ENCODE measurements at regions not wholly inside any gene's neighbourhood (a gene's known extent, or its start where the extent isn't known, plus 50 kb on each side); places are given as distances from the start of the nearest gene placed in this dataset.

- Histone ChIP-seq H3K79me2 (ENCODE audit: control insufficient read depth, insufficient read depth, low read length) (no peaks in the 10 kb centered on the region), H3K4me2 (ENCODE audit: control insufficient read depth, insufficient read depth) (no peak overlapping the region), H3K4me1 (ENCODE audit: control insufficient read depth, insufficient read depth, low read length) (no peaks in the 10 kb centered on the region), H2AFZ (ENCODE audit: control insufficient read depth, low read depth, low read length) (no peak overlapping the region), H3K9ac (ENCODE audit: control insufficient read depth, insufficient read depth, low read length) (no peak overlapping the region), H3K27ac (ENCODE audit: control insufficient read depth, insufficient read depth) (no peak overlapping the region), H4K20me1 (ENCODE audit: control insufficient read depth, insufficient read depth) (no peaks in the 10 kb centered on the region), H3K4me3 (no peak overlapping the region), H3K27me3 (replicated peaks in 1 of 2; ENCODE audit: control insufficient read depth in 2 of 2, insufficient read depth in 2 of 2, low read length in 1 of 2) (no peaks in the 10 kb centered on the region), H3K36me3 (ENCODE audit: control insufficient read depth in 2 of 2, insufficient read depth in 2 of 2, low read length in 1 of 2) (no peaks in the 10 kb centered on the region), H3K9me3 (replicated peaks; ENCODE audit: control insufficient read depth, insufficient read depth, low read length) (peaks cover 2% of the 10 kb centered on the region; the same call in 1 of the 3 replicates)
- intact Hi-C loops (cut with micrococcal nuclease; ENCODE audit: unreplicated experiment) (no loop called here), in situ Hi-C loops (cut with MboI) (loop anchor here (25.0 kb wide), 1 partner anchor 104 kb away; no protein-coding TSS in a partner anchor)
- POLR2A ChIA-PET: no interaction called here
- SMC1A ChIA-PET (ENCODE audit: uncharacterized antibody, unreplicated experiment): no interaction called here
- DNase-seq (ENCODE audit: low read depth, low spot score) (no peak), FAIRE-seq (no peak), ATAC-seq (no peak)
- TF ChIP-seq EED (IDR thresholded peaks at IDR 0.05; ENCODE audit: low read depth) (no peak), HDAC6 (IDR thresholded peaks at IDR 0.05; ENCODE audit: unreplicated experiment) (no peak), SMARCA5 (IDR thresholded peaks at IDR 0.05) (no peak), CREB1 (IDR thresholded peaks at IDR 0.05; ENCODE audit: low read depth) (no peak), TAF1 (IDR thresholded peaks at IDR 0.05; ENCODE audit: borderline replicate concordance, low read depth, low read length) (no peak), BRCA1 (IDR thresholded peaks at IDR 0.05; ENCODE audit: low read depth, low read length) (no peak), HDGF (IDR thresholded peaks at IDR 0.05) (no peak), RBBP5 (conservative IDR thresholded peaks at IDR 0.05) (no peak), ZNF384 (IDR thresholded peaks at IDR 0.05; ENCODE audit: borderline replicate concordance, low read depth, low read length) (no peak), TBL1XR1 (IDR thresholded peaks at IDR 0.05; ENCODE audit: low read depth, low read length) (no peak), HDAC2 (IDR thresholded peaks at IDR 0.05) (no peak), POLR2AphosphoS5 (IDR thresholded peaks at IDR 0.05; ENCODE audit: low read length) (no peak), BCLAF1 (IDR thresholded peaks at IDR 0.05) (no peak), ZBED1 (IDR thresholded peaks at IDR 0.05; ENCODE audit: borderline replicate concordance) (no peak), JUND (IDR thresholded peaks at IDR 0.05; ENCODE audit: low read depth, low read length) (no peak), USF1 (IDR thresholded peaks at IDR 0.05; ENCODE audit: borderline replicate concordance, extremely low read length, insufficient read depth, low read depth, low read length) (no peak), CBX3 (IDR thresholded peaks at IDR 0.05; ENCODE audit: borderline replicate concordance, low read depth) (no peak), TCF3 (IDR thresholded peaks at IDR 0.05; ENCODE audit: borderline replicate concordance, insufficient read depth, low read depth, low read length) (no peak)
- no TSS peak for BruUV-seq (replicated peaks)
- RAD21 ChIA-PET (ENCODE audit: unreplicated experiment): no interaction called here
- CTCF ChIA-PET: no interaction called here
- WGBS (ENCODE audit: insufficient coverage, insufficient replicate concordance, low lambda C conversion rate, missing lambda C conversion rate): 44% methylated on average over 24 of the region's 24 CpGs
Observed at GRCh38 chr12:34390846-34391700, 368.8 kb downstream of the ALG10 start.
